ENCODE measurements at regions not wholly inside any gene's neighbourhood (a gene's known extent, or its start where the extent isn't known, plus 50 kb on each side); places are given as distances from the start of the nearest gene placed in this dataset.
"Not testable (repeated sequence)": the region's sequence is repeated elsewhere in the genome, so short reads cannot be mapped to it uniquely, and the experiment has no call there.

DNA sequence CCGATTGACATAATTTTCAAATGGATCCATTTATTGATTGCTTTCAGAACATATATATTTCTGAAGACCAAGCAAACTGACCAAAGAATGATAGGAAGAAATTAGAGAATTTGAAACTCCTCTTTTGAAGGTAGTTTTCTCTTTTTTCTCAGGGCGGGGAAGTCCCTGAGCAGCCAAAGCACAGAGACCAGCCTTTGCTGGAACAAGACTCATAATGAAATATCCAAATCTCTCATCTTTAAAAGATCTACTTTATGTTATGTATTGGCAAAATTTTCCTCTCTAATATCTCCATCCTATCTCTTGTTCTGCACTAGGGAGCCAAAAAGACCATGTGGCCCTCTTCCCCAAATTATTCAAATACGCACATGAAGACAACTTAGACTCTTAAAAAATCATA, 379.0 kb upstream of the TCF4 start:
- no peak for ATAC-seq

DNA sequence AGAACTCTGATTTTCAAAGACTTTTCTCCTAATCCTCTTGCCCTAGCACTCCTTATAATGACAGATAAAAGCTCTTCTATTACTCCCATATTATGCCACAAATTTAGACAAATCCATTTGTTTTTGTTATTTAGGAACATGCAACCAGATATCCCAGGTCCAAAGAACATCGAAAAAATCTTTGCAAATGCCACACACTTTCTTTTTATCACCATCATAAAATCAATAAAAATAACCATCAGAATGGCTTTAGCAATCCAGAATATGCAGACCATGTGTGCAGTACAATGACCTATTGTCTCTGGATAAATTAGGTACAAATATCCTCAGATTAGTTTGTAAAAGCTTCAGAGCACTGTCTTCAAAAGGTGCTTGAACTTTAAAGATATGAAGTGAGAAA, 376.2 kb upstream of the TCF4 start:
- Mint-ChIP-seq H3K27me3 (ENCODE audit: low read depth in 2 of 2) (no peaks in the 10 kb centered on the region), H3K9me3 (peaks cover 0 to 3% of the 10 kb centered on the region in 2 donors), H3K4me3 (no peak overlapping the region), H3K36me3 (no peaks in the 10 kb centered on the region), H3K27ac (no peak overlapping the region), H3K4me1 (peaks cover 0 to 2% of the 10 kb centered on the region in 2 donors)
- ATAC-seq (no peak), DNase-seq (no peak)
- Histone ChIP-seq H3K4me3 (ENCODE audit: low read length) (no peak overlapping the region), H3K27ac (ENCODE audit: low read length) (no peak overlapping the region), H3K9me3 (ENCODE audit: control insufficient read depth, insufficient read depth, low read length) (no peaks in the 10 kb centered on the region), H3K27me3 (ENCODE audit: control insufficient read depth, insufficient read depth, low read length) (no peaks in the 10 kb centered on the region), H3K36me3 (ENCODE audit: control insufficient read depth, insufficient read depth, low read length) (no peaks in the 10 kb centered on the region), H3K4me1 (ENCODE audit: control insufficient read depth, insufficient read depth, low read length) (no peaks in the 10 kb centered on the region)
- TF ChIP-seq, protein P1, sequence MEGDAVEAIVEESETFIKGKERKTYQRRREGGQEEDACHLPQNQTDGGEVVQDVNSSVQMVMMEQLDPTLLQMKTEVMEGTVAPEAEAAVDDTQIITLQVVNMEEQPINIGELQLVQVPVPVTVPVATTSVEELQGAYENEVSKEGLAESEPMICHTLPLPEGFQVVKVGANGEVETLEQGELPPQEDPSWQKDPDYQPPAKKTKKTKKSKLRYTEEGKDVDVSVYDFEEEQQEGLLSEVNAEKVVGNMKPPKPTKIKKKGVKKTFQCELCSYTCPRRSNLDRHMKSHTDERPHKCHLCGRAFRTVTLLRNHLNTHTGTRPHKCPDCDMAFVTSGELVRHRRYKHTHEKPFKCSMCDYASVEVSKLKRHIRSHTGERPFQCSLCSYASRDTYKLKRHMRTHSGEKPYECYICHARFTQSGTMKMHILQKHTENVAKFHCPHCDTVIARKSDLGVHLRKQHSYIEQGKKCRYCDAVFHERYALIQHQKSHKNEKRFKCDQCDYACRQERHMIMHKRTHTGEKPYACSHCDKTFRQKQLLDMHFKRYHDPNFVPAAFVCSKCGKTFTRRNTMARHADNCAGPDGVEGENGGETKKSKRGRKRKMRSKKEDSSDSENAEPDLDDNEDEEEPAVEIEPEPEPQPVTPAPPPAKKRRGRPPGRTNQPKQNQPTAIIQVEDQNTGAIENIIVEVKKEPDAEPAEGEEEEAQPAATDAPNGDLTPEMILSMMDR (IDR thresholded peaks at IDR 0.05), result no peak
- WGBS (ENCODE audit: insufficient coverage), result 77% methylated on average over 1 of the region's 1 CpG
- intact Hi-C loops (cut with micrococcal nuclease), result no loop called here

More for the DNA sequence above, 379.0 kb upstream of the TCF4 start:
- H3K9me3 ChIP-seq (ENCODE audit: control insufficient read depth, insufficient read depth, low read length), result no peaks in the 10 kb centered on the region
- Mint-ChIP-seq H3K27ac (no peak overlapping the region), H3K9me3 (peaks cover 0 to 3% of the 10 kb centered on the region in 2 donors), H3K4me1 (peaks cover 9 to 24% of the 10 kb centered on the region in 2 donors), H3K27me3 (ENCODE audit: low read depth in 2 of 2) (no peaks in the 10 kb centered on the region), H3K36me3 (no peaks in the 10 kb centered on the region), H3K4me3 (no peak overlapping the region)
- H3K4me3 ChIP-seq (ENCODE audit: low read length), result no peak overlapping the region
- TF ChIP-seq, protein P1 (IDR thresholded peaks at IDR 0.05), result no peak
- no peak overlapping the region for H3K27ac ChIP-seq (ENCODE audit: low read length)
- DNase-seq, result no peak
- intact Hi-C loops (cut with micrococcal nuclease), result no loop called here
- H3K27me3 ChIP-seq (ENCODE audit: control insufficient read depth, insufficient read depth, low read length), result no peaks in the 10 kb centered on the region
- H3K4me1 ChIP-seq (ENCODE audit: control insufficient read depth, insufficient read depth, low read length), result no peaks in the 10 kb centered on the region
- WGBS (ENCODE audit: insufficient coverage), result 79% methylated on average over 1 of the region's 3 CpGs
- no peaks in the 10 kb centered on the region for H3K36me3 ChIP-seq (ENCODE audit: control insufficient read depth, insufficient read depth, low read length)

DNA sequence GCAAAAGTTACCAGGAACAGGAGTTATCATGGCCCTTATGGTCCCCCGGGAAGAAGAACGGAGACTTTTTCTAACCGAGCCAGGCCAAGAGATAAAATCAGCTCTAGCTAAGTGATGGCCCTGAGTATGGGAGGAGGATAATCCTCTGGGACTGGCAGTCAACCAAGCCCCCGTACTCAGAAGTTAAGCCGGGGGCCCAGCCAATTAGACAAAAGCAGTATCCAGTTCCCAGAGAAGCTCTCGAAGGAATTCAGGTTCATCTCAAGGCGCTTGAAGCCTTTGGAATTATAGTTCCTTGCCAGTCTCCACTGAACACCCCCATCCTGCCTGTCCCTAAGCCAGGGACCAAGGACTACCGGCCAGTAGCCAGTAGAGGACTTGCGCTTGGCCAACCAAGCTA, 365.3 kb upstream of the TCF4 start:
- Histone ChIP-seq H3K9me3 (ENCODE audit: control insufficient read depth, insufficient read depth, low read length) (no peaks in the 10 kb centered on the region), H3K36me3 (ENCODE audit: control insufficient read depth, insufficient read depth, low read length) (no peaks in the 10 kb centered on the region), H3K4me1 (ENCODE audit: control insufficient read depth, insufficient read depth, low read length) (no peaks in the 10 kb centered on the region), H3K27ac (ENCODE audit: low read length) (no peak overlapping the region), H3K27me3 (ENCODE audit: control insufficient read depth, insufficient read depth, low read length) (no peaks in the 10 kb centered on the region), H3K4me3 (ENCODE audit: low read length) (no peak overlapping the region)
- H3K9me3 Mint-ChIP-seq, result peaks cover 0 to 2% of the 10 kb centered on the region in 2 donors
- DNase-seq, result no peak
- WGBS (ENCODE audit: insufficient coverage), result 94% methylated on average over 9 of the region's 9 CpGs
- H3K36me3 Mint-ChIP-seq, result no peaks in the 10 kb centered on the region
- no peak overlapping the region for H3K4me3 Mint-ChIP-seq
- no peaks in the 10 kb centered on the region for H3K4me1 Mint-ChIP-seq
- TF ChIP-seq, protein P1 (IDR thresholded peaks at IDR 0.05), result no peak
- no peak for ATAC-seq
- intact Hi-C loops (cut with micrococcal nuclease), result no loop called here
- H3K27ac Mint-ChIP-seq, result no peak overlapping the region
- no peaks in the 10 kb centered on the region for H3K27me3 Mint-ChIP-seq (ENCODE audit: low read depth in 2 of 2)

DNA sequence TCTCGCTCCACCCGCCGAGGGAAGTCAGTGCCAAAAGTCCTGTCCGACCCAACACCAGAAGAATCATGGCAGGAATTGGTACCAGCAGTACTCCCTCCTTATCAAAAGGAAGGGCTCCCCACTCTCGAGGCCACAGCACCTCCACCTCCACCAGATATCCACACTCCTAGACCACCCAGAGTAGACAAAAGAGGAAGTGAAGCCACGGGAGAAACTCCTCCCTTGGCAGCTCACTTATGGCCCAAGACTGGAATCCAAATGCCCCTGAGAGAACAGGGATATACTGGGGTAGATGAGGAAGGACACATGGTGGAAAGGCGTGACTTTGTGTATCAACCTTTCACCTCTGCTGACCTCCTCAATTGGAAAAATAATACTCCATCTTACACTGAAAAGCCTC, 363.7 kb upstream of the TCF4 start:
- H3K27me3 ChIP-seq (ENCODE audit: control insufficient read depth, insufficient read depth, low read length); H3K4me3 Mint-ChIP-seq; H3K27ac ChIP-seq (ENCODE audit: low read length); H3K9me3 ChIP-seq (ENCODE audit: control insufficient read depth, insufficient read depth, low read length); H3K9me3 Mint-ChIP-seq; H3K27me3 Mint-ChIP-seq (ENCODE audit: low read depth in 2 of 2); H3K36me3 Mint-ChIP-seq; H3K4me1 ChIP-seq (ENCODE audit: control insufficient read depth, insufficient read depth, low read length); DNase-seq; H3K27ac Mint-ChIP-seq; intact Hi-C loops (cut with micrococcal nuclease); H3K4me3 ChIP-seq (ENCODE audit: low read length); H3K36me3 ChIP-seq (ENCODE audit: control insufficient read depth, insufficient read depth, low read length); H3K4me1 Mint-ChIP-seq; ATAC-seq: not testable (repeated sequence)
- 74% methylated on average over 7 of the region's 7 CpGs for WGBS (ENCODE audit: insufficient coverage)
